ENCODE measurements at regions not wholly inside any gene's neighbourhood (a gene's known extent, or its start where the extent isn't known, plus 50 kb on each side); places are given as distances from the start of the nearest gene placed in this dataset.

GRCh38 chr4:145339075-145339725 is 142.5 kb upstream of the SMAD1 start:
- Histone ChIP-seq H3K9ac (ENCODE audit: control insufficient read depth, insufficient read depth, low read length) (no peak overlapping the region), H3K27me3 (replicated peaks in 1 of 2; ENCODE audit: control insufficient read depth in 2 of 2, insufficient read depth in 2 of 2, low read length in 1 of 2) (no peaks in the 10 kb centered on the region), H4K20me1 (ENCODE audit: control insufficient read depth, insufficient read depth) (no peaks in the 10 kb centered on the region), H3K9me3 (replicated peaks; ENCODE audit: control insufficient read depth, insufficient read depth, low read length) (no peaks in the 10 kb centered on the region), H2AFZ (ENCODE audit: control insufficient read depth, low read depth, low read length) (no peak overlapping the region), H3K4me3 (no peak overlapping the region), H3K79me2 (ENCODE audit: control insufficient read depth, insufficient read depth, low read length) (no peaks in the 10 kb centered on the region), H3K4me1 (ENCODE audit: control insufficient read depth, insufficient read depth, low read length) (no peaks in the 10 kb centered on the region), H3K36me3 (ENCODE audit: control insufficient read depth in 2 of 2, insufficient read depth in 2 of 2, low read length in 1 of 2) (no peaks in the 10 kb centered on the region), H3K27ac (ENCODE audit: control insufficient read depth, insufficient read depth) (no peak overlapping the region), H3K4me2 (ENCODE audit: control insufficient read depth, insufficient read depth) (no peak overlapping the region)
- in situ Hi-C loops (cut with MboI): no loop called here
- BruUV-seq (replicated peaks): no TSS peak
- DNase-seq (ENCODE audit: low read depth, low spot score) (no peak), FAIRE-seq (no peak), ATAC-seq (no peak)
- TF ChIP-seq ZBTB40 (IDR thresholded peaks at IDR 0.05; ENCODE audit: borderline replicate concordance) (no peak), TCF12 (IDR thresholded peaks at IDR 0.05; ENCODE audit: low read depth, low read length) (no peak), STAT1 (conservative IDR thresholded peaks at IDR 0.05) (no peak), NBN (IDR thresholded peaks at IDR 0.05) (no peak), ESRRA (IDR thresholded peaks at IDR 0.05; ENCODE audit: low read length) (no peak), BRCA1 (IDR thresholded peaks at IDR 0.05; ENCODE audit: low read depth, low read length) (no peak), PKNOX1 (IDR thresholded peaks at IDR 0.05) (no peak), TCF7 (IDR thresholded peaks at IDR 0.05; ENCODE audit: borderline replicate concordance) (no peak), ZBTB4 (CRISPR knock-in tag; IDR thresholded peaks at IDR 0.05) (no peak), SMARCA5 (IDR thresholded peaks at IDR 0.05) (no peak), PAX5 (IDR thresholded peaks at IDR 0.05; ENCODE audit: borderline replicate concordance, low read depth, low read length) (no peak), LARP7 (IDR thresholded peaks at IDR 0.05) (no peak), BCLAF1 (IDR thresholded peaks at IDR 0.05) (no peak), TARDBP (IDR thresholded peaks at IDR 0.05; ENCODE audit: borderline replicate concordance) (no peak), MAX (IDR thresholded peaks at IDR 0.05; ENCODE audit: low read depth, low read length) (no peak)
- SMC1A ChIA-PET (ENCODE audit: uncharacterized antibody, unreplicated experiment): no interaction called here
- CTCF ChIA-PET: no interaction called here
- POLR2A ChIA-PET: no interaction called here
- WGBS (ENCODE audit: insufficient coverage, insufficient replicate concordance, low lambda C conversion rate, missing lambda C conversion rate): 33% methylated on average over 3 of the region's 3 CpGs
- RAD21 ChIA-PET (ENCODE audit: unreplicated experiment): no interaction called here
- intact Hi-C loops (cut with micrococcal nuclease; ENCODE audit: unreplicated experiment): no loop called here

Measured in GM12878 (cell line).